GM21619 (cell line): ENCODE measurements at regions not wholly inside any gene's neighbourhood (a gene's known extent, or its start where the extent isn't known, plus 50 kb on each side); places are given as distances from the start of the nearest gene placed in this dataset.
A peak's percentile ranks its signal among the peaks of the same experiment; 100 is the strongest.
"Not testable (repeated sequence)": the region's sequence is repeated elsewhere in the genome, so short reads cannot be mapped to it uniquely, and the experiment has no call there.

Source experiments
- ATAC-seq: cut with Tn5 transposase; IDR thresholded peaks from one replicate; pipeline ENCODE4 v1.9.1; 2021; ENCODE audit not compliant: unreplicated experiment

DNA sequence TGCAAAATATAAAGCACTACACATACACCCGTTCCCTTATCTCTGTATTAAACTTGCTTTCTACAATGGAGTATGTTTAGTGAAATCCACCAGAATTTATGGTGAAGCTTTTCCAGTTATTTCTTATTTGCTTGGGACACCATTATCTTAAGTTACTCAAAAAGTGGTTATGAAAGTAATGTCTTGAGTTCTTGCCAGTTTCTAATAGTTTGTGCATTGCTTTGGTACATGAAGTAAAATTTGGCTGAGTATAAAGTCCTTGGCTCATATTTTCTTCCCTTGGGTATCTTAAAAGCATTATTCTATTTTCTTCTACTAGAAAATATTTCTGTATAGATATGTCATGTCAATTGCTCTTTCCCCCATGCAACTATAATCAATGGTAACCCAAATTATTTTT is 85.2 kb downstream of the POLR1F start:
- ATAC-seq: no peak

DNA sequence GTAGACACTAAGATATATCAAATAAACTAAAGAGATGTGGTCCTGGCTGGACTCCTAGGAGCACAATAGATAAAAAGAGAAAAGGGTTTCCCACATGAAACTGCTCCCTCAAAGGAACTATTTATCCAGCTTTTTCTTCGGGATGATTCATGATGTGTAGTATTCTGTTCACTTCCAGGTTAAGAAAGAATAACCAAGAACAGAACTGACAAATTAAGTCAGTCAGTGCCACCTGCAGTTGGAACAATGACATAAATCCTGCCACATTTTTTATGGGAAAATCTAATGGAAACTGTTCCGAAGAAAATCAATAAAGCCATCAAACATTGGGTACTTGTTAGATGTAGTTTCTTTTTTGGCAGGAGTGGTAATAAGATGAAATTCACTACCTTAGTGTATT is 87.1 kb downstream of the POLR1F start:
- ATAC-seq: no peak

DNA sequence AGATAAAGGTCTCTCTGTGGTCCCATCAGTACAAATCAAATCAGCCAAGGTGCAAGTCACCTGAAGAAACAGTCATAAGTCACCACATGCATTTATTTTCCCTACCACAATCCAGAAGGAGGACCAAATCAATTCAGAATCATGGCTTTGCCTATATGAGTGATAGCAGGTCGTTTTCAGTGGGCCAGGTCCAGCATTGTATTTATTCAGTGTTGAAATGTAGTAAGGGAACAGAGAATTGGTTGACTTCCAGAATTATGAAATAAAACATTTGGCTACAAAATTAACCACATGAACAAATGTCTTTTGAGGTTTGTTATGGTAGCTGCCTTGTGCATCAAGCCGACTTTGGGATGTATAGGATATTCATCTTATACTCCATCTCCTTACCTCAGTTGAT is 88.4 kb downstream of the POLR1F start:
- ATAC-seq: no peak

DNA sequence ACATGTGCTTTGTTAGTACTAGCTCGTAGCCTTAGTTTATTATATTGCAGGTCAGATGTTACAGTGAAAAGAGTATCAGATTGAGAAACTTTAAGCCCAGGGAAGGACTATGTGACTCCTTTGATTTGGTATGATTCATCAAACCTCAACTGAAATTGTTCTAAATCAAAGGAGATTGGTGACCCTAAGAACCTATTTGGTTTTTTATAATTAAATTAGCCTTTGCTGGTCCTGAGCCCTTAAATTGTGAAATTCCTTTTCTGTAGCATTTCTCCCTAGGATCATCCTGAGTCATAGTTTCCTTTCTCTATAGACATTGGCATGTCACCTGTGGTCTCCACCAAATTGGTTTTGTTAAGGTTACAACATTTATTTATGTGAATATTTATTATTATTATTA is 89.7 kb downstream of the POLR1F start:
- ATAC-seq: no peak

DNA sequence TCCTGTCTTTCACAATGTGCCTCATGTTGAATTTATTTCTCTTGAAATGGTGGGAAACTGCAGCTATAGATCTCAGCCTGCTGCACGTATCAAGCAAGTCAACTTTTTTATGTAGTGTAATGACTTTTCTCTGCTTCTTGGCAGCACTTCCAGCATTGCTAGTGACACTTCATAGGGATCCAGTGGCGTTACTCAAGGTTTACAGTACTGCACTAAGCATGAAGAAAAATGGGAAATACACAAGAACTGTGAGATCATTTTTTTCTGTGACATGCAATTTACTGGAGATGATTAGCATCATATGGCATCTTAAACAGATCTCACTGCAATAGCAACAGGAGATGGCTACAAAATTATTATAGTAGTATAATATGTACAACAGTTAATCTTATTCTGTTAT is 90.9 kb downstream of the POLR1F start:
- ATAC-seq: no peak

DNA sequence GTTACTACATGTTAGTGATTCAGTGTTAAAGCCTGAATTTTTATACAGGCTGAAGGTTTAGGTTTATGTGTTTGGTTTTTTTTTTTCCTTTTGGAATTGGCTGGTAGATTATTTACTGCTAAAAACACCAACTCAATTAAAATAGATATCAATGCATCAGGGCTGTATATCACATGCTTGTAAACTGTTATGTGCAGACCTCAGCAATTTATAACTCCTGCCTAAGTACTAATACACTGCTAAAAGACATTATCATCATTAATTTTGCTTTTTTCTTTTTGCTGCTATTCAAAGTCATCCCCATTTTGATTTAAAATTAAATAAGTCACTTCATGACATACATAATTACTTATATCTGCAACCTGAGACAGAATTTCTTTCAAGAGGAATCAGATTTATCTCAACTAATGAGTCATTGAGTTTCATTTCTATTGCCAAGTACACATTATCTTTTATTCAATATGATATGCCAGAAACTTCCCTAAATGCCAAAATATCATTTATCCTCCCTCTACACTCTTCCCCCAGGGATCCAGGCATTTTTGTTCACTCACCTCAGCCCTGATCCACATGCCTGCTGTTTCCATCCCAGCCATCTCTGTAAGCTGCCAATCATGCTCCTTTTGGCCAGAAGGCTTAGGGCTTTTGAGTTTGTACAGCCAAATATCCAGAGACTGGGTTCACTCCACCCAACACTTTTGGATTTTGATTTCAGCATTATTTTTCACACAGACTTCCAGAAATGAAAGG is 98.5 kb downstream of the POLR1F start:
- no peak for ATAC-seq

DNA sequence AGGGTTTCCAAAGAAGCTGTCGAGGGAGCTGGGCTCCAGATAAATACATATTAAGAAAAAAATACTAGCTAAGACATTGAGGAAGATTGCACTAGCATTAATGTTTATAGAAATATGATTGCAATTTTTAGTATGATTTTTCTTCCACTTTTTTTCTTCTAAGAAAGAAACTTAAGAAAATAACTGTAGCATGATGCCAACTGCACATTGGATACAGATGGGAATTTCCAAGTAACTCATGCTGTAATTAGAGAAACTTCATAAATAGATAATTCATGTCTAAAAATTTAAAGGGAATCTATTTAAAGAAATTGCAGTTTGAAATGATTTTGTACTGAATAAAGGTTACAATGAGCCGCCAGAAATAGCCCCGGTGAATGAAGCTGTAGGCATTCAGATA is 119.4 kb downstream of the POLR1F start:
- ATAC-seq: no peak

DNA sequence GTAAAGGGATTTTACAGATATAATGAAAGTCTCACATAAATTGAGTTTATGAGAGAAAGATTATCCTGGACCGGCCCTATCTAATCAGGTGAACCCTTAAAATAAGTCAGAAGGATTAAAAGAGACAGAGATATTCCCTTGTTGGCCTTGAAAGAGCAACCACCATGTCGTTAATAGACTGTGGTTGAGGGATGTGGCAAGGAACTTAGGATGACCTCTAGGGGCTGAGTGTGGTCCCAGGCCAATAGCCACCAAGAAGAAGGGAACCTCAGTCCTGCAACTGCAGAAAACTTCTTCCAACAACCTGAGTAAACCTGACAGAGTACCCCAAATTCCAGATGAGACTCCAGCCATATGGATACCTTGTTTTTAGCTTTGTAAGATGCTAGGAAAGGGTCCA is 121.5 kb downstream of the POLR1F start:
- ATAC-seq: peak; percentile 72

DNA sequence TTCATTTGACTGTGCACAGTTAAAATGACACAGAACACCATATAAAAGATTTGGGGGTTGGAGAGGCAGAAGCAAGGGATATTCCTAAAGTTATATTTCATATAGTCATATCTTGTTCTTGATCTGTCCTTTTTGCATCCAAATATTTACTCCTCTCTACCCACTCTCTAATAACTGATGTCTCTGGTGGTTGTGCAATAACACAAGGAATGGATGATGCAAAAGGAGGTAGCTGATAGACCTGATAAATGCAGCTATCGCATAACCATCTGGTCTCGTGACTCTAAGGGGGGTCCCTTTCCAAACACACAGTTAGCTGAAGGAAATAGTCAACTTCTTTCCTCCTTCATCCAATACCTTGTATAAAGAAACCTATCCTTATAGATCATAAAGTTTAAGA is 123.1 kb downstream of the POLR1F start:
- ATAC-seq: no peak

DNA sequence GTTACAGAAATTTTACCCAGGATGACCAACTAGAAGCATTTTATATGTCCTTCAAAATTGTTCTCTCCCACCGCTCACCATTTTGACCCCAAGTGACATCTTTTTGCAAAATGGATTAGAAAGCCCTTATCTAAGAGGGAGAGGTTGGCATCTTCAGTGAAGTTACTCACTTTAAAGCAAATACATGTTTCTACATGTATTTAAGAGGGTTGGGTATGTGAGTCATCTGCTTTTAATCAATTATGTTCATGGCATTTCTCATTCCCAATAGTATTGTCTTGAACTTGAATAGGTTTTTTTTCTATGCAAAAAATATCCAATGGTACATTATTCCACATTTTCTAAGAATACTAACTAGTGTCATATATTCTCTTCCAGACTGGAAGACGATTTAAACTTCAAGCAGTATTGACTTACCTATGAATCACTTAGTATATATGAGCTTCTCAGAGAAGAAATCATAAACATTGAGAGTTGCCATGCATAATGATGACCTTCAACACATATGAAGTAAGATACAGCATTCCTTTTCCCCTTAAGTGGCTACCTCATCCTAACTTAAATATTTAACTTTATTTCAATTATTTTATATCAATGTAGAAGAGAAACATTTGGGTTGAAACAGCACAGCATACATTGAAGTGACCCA is 132.8 kb downstream of the POLR1F start:
- ATAC-seq: no peak

DNA sequence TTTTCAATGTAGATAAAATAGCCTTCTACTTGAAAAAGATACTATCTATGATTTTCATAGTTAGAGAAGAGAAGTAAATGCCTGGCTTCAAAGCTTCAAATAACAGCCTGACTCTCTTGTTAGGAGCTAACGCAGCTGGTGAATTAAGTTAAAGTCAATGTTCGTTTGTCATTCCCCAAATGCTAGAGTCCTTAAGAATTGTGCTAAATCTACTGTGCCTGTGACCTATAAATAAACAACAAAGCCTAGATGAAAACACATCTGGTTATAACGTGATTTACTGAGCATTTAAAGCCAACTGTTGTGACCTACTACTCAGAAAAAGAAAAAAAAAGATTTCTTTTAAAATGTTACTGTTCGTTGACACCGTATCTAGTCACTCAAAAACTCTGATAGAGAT is 134.7 kb downstream of the POLR1F start:
- no peak for ATAC-seq

DNA sequence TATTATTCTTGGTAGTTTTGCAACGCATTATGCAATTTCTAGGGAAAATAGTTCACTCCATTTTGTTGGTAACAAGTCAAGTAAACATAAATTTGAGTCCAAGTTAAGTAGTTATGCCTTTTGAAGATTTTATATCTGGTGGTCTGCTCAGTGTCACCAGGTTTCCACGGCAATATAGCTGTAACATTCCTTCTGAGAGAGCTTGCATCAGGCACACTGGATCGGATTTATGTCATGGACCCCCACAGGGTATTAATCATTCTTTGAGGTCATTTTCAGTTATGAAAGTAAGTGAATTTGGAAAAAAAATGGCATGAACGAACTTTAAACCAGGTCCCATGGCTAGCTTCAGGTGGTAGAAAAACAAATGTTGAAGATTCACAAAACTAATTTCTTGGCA is 136.3 kb downstream of the POLR1F start:
- ATAC-seq: no peak

DNA sequence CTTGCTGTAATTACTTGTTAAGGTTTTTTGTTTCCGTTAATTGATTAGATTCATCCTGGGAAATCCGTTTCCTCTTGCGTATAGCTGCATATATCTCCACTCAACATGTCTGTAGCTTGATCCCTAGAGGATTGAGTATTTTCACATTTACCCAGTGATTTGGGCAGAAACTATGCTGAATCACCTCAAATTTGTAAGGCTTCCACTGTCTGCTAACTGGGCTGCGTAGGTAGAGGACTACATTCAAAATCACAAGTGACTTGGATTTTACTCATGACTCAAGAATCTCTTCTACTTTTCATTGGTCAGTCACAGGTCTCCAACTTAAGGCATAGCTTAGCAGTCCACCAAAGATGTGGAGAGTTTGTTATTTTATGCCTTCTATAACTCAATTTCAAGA is 141.8 kb downstream of the POLR1F start:
- ATAC-seq: no peak

DNA sequence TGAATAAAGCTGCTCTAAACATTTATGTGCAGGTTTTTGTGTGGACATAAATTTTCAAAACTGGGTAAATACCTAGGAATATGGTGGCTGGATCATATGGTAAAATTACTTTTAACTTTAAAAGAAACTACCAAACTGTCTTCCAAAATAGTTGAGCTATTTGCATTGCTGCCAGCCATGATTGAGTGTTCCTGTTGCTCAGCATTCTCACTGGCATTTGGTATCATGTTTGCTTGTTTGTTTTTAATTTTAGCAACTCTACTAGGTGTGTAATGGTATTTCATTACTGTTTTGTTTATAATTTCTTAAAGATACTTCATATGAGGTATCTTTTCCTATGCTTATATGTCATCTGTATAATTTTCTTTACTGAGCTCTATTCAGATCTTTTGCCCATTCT is 143.2 kb downstream of the POLR1F start:
- ATAC-seq: no peak

DNA sequence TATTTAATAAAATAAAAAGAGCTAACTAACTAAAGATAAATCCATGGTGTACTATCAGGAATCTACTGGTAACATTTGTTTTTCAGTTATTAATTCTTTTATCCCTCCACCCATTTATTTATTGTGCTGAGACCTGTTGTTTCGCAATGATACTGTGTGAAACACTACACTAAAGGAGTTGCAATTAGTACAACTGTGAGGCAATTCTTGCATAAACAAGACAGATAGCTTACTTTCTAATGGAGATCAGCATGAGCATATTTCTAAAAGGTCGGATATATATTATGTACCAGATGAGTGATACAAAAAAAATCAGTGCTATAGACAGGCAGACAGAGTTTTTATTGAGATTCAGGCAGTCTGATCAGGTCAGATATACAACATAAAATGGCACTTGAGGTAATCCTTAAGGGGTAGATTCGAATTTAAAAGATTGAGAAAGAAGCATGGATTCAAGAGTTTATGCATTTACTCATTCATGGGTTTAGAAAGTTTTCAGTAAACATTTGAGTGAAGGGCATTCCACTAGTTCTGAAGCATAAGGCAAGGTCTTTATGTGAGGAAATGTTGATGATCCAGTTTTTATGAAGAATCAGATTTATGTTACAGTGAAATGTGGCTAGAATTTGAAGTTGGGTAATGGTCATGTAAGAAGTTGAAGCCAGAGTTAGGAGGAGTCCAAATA is 147.6 kb downstream of the POLR1F start:
- no peak for ATAC-seq

DNA sequence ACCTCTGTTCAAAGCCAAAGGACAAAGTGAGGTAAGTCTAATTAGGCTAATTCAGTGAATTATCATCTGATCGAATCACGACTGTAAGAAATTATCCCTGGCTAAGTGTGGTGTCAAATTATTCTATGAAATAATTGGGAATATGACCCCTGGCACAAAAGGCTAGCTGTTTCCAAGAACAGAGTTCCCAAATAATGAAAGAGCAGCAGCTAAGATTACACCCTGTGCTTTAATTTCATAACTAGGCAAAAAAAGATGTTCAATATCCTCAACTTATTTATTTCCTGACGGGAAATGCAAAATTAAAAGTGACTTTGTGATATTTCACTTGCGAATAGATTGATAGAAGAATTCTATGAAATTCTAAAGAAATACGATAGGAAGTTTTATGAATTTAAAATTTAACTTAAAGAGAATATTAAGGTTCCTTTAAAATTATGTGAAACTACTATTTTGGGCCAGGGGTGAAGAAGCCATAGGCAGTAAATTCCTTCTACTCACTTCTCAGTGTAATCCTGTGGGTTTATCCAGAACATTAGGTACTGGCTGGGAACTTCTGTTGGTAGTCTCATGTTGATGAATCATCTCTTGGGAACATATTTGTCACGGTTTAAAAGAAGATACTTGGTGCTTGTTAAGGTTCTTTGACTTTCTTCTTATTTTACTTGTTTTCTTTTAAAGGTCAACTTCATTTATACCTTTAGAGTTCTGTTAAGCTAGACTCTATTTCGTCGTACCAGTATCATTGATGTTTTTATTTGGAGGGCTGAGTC is 148.5 kb downstream of the POLR1F start:
- no peak for ATAC-seq

DNA sequence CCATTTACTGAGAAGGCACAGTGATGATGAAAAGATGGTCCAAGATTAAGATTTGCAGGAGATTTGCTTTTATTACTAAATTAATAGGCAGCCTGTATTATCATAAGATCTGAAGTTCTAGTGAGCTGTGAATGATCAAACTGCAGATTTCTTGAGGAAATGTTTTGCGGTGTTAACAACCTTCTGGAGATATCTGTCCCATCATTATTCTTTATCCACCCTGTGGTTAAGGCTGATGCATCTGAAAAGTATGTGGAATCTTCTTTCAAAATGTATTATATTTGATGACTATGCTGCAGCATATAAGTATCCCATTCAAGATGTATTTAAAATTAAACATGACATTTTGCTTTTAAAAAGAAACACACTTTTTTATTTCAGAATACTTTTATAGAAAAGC is 150.3 kb downstream of the POLR1F start:
- ATAC-seq: no peak

DNA sequence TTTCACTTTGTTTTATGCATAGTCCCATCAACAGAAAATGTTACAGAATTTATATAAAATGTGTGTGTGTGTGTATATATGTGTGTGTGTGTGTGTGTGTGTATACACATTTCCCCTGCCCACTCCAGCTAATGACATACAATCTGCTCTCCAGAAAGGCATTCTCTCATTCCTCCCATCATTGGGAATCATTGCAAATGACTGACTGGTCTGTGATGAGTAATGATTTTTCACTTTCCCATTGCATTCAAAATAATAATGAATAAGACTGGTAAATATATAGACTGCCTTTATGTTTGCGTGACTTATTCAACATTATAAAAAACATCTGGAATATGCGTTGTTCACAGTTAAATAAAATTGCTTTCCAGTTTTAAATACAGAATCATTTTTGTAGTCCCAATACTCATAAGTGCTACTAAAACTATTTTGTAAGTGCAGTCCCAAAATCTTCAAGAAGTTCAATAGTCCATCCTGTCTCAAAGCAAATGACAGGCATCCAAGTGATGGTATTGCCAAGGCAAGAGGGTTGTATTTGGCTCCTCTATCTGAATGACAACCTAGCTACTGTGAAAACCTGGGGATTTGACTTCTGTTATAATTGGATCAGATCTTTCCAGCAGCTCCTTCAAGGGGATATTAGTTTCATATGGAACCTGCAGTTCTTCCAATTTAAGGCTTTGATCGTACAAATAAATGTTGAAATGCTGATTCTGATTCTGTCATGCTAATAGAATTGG is 150.9 kb downstream of the POLR1F start:
- ATAC-seq: no peak

DNA sequence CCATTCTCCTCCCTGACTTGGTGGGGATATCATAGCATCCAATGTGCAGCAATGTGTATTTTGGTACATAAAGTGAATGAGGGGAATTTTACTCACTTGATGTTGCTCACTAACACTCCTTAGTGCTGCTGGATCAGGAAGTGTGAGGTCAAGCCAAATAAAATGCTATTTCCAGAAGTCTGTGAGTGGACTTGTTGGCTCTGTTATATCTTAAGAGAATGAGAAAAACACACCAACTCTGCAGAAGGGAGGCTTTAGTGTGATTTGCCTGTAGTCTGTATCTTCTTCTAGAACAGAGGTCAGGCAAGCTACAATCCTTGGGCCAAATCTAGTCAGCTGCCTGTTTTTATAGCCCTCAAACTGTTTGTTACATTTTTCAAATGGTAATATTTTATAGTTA is 154.3 kb downstream of the POLR1F start:
- no peak for ATAC-seq

DNA sequence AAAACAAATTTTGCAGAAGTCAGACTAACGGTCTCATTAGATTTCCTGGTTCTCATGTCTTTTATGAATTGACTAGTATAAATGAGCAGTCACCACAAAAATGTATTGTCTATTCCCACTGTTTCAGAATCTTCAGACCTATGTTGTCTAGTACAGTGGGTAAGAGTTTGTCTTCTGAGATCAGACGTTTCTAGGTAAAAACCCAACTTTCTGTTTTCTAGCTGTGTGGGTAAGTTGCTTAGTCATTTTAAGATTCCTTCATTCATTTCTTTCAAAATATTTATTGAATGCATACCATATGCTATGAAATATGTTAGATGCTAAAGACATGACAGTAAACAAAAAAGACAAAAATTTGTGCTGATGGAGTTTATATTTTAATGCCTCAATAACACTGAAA is 156.3 kb downstream of the POLR1F start:
- no peak for ATAC-seq

DNA sequence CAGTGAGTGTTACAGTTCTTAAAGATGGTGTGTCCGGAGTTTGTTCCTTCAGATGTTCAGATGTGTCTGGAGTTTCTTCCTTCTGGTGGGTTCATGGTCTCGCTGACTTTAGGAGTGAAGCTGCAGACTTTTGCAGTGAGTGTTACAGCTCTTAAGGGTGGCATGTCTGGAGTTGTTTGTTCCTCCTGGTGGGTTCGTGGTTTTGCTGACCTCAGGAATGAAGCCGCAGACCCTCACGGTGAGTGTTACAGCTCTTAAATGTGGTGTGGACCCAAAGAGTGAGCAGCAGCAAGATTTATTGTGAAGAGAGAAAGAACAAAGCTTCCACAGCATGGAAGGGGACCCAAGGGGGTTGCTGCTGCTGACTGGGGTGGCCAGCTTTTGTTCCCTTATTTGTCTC is 159.6 kb downstream of the POLR1F start:
- ATAC-seq: not testable (repeated sequence)
